GM20431 (cell line): ENCODE measurements at regions not wholly inside any gene's neighbourhood (a gene's known extent, or its start where the extent isn't known, plus 50 kb on each side); places are given as distances from the start of the nearest gene placed in this dataset.
"Not testable (repeated sequence)": the region's sequence is repeated elsewhere in the genome, so short reads cannot be mapped to it uniquely, and the experiment has no call there.

Experiments
- in situ Hi-C: fragments of 300-500 bp; cut with MseI, MboI; formaldehyde crosslinking; loops from one replicate; pipeline ENCODE4 v1.15.0; 2020; ENCODE audit warnings: low sequenced_read_pairs; ENCODE audit not compliant: unreplicated experiment

- in situ Hi-C loops: no loop called here
Observed at GRCh38 chr6:74892091-74892490, 313.8 kb downstream of the COL12A1 start.

DNA sequence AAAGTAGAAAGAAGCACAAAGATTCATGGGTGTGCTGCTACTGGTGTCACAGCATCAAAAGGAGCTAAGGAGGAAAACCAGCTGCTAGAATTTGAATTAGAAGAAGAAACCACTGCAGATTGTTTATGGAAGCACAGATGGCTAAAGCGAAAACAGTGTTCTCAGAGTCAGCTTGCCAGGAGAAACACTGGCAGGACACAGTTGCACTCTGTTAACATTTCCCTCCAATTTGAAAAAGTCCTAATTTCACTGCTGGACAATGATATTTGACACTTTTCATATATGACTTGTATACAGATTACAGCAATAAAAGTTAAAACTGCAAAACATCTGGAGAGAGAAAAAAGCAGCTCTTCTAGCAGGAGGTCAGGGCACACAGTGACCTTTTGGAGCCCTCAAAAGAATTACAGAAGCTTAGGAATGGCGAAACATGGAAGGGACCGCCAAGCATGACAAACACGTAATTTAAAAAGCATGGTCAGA, 314.5 kb downstream of the COL12A1 start:
- in situ Hi-C loops: no loop called here

GRCh38 chr6:74889635-74890034, 316.2 kb downstream of the COL12A1 start:
- in situ Hi-C loops: no loop called here

- in situ Hi-C loops: not testable (repeated sequence)
Observed at GRCh38 chr6:74888741-74889140, 317.1 kb downstream of the COL12A1 start.

DNA sequence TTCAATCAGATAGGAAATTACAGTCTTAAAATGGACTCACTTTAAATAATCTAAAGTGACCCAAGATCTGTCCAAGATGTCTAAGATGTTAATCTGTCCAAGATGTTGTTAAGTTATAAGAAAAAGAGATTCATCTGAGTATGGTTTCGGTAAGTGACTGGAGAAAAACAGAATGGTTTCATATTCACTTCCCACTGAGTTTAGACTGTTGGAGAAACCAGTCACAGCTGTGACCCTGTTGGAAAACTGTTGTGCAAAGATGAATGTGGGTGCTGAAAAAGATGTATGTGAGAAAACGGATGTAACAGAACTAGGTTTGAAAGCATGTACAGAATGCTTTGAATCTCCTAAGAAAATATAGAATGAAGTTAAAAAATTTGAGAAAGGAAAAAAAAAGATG, 325.9 kb downstream of the COL12A1 start:
- in situ Hi-C loops: no loop called here

- in situ Hi-C loops: no loop called here
Observed at GRCh38 chr6:74879234-74879633, 326.6 kb downstream of the COL12A1 start.

DNA sequence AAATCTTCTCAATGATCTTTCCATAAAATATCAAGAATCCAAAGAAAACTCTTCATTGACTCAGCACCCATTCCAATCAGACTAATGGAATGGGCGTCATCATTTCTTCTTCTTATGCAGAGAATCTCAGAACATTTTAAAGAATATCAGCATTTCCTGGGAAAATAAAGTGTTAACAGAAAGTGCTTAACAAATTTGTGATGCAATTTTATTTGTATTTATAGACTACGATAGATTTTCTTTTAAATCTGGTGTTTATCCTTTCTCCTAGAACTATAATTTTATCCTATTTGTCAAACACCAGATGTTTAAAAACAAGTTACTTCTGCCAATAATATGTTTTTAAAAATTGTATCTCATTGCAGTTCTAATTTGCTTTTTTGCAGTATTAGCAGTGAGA, 330.7 kb downstream of the COL12A1 start:
- in situ Hi-C loops: no loop called here

DNA sequence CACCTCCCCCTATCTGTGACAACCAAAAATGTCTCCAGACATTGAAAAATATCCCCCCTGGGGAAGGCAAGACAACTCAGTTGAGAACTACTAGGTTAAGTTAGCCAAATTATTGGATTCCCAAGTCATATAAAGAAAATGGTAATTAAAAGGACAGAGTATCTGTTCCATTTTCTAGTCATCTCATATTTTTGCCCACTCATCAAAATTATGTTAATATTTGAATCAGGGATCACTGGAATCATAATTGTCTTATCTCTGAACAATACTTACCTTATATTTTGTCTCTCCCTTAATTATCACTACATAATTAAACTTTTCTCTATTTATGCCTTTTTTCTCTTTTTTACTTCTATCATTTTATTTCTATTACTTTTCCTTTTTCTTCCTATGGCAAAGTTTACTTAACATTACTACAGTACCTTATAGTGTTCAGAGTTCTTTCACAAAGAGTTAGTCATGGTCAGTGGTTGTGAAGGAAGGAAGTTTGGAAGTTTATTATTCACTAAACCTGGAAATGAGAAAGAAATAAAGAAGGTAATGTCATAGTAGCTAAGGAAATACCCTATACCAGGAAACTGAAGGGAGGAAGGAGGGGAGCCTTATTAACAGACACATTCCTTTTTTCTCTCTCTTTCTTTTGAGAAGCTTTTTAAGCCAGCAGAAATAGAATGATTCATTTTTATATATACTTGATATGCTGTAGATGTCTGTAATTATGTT, 332.9 kb downstream of the COL12A1 start:
- in situ Hi-C loops: no loop called here

- in situ Hi-C loops: no loop called here
Observed at GRCh38 chr6:74871757-74872156, 334.1 kb downstream of the COL12A1 start.

- in situ Hi-C loops: no loop called here
Observed at GRCh38 chr6:74870403-74870802, 335.4 kb downstream of the COL12A1 start.

DNA sequence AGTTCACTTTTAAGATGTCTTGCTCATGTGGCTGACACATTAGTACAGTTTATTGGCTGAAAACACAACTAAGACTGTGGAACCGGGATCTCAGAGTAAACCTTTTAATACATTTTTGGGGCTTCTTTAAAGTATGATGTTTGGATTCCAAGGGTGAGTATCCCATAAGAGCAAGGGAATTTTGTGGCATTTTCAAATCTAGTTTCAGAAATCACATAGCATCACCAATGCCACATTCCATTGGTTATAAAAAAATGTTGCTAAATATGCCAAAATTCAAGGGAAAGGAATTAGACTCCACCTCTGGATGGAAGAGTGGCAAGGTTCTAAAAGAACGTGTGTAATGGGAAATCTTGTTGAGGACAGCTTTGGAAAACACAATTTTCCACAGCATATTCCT, 338.6 kb downstream of the COL12A1 start:
- in situ Hi-C loops: no loop called here

DNA sequence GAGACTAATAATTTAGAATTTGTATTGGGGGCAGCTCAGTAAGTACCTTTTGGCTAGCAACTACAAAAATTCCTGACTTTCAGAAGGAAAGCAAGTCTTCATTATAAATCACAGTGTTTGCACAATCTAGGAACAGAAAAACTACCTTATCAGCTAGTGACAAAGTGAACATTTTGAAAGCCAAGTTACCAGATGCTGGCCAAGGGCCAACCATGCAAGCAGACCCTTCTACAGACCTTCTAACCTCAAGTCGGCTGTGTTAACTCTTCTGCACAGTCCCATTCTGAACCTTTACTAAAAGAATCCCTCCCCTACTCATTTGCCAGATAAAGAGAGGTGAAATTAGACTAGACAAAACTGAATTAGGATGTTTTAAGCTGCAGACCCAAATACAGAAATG, 341.9 kb downstream of the COL12A1 start:
- in situ Hi-C loops: no loop called here

GRCh38 chr6:74860456-74860855, 345.4 kb downstream of the COL12A1 start:
- in situ Hi-C loops: no loop called here

DNA sequence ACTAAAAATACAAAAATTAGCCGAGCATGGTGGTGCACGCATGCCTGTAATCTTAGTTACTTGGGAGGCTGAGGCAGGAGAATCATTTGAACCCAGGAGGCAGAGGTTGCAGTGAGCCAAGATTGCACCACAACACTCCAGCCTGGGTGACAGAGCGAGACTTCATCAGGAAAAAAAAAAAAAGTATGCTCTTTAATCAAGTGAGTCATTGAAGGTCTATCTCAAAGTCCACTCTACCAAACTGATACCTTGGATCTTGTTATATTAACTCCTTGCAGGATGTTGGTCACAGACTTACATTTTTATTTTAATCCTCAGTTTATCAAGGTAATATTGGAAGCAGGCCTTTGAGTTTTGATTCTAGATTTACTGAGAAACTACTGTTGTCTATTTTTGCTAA, 348.7 kb downstream of the COL12A1 start:
- in situ Hi-C loops: no loop called here

- in situ Hi-C loops: no loop called here
Observed at GRCh38 chr6:74853991-74854390, 351.9 kb downstream of the COL12A1 start.

DNA sequence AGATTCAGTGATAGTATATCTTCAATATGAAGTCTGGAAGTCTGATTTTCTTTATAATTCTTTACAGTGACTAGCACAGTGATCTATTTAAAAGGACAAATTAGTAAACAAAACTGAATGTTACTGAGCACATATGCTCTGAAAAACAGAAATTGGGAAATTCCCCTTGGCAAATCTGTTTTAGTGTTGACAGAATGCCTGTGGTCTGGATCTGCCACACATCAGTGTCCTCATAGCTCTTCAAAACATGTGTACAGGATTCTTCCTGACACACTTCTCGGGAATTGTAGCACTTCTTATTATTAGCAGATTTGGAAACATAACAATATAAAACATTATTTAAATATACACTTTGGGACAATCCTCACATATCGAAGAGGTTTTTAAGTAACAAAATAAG, 354.3 kb downstream of the COL12A1 start:
- in situ Hi-C loops: no loop called here

DNA sequence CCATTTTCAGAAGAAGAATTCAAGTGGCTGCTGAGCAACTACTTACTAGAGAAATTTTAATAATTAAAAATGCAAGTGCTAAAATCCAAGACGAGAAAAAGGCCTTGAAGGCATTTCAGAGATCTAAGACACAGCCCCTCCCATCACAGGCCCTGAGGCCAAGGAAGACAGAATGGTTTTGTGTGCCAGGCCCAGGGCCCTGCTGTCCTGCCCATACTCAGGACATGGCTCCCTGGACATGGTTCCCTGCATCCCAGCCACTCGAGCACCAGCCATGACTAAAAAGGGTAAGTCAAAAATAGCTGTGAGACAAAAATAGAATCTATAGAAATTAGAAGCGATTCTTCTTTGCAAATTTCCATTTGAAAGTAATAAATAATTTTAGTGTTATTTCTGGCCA, 364.9 kb downstream of the COL12A1 start:
- in situ Hi-C loops: no loop called here

- in situ Hi-C loops: no loop called here
Observed at GRCh38 chr6:74834967-74835366, 370.9 kb downstream of the COL12A1 start.

GRCh38 chr6:74826263-74826662, 379.6 kb downstream of the COL12A1 start:
- in situ Hi-C loops: no loop called here

DNA sequence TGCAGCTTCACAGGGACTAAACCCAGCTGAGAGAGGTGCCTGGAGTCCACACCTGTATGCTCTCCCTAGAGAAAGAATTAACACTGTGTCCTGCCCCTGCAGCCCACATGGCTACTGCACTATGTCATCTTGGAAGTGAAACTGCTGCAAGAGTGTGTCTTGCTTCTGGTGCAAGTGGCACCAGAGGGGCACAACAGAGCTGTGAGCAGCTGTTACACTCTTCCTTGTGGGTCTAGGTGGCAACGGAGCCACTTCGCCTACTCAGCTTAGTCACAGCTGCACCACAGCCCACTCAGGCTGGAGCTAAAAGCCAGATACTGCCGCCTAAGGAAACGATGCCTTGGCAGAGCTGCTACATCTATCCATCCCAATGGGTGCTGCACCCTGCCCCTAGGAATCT, 391.4 kb downstream of the COL12A1 start:
- in situ Hi-C loops: no loop called here

- in situ Hi-C loops: no loop called here
Observed at GRCh38 chr6:74807674-74808073, 398.2 kb downstream of the COL12A1 start.
